ENCODE measurements at regions not wholly inside any gene's neighbourhood (a gene's known extent, or its start where the extent isn't known, plus 50 kb on each side); places are given as distances from the start of the nearest gene placed in this dataset.

GRCh38 chr6:81265106-81265505 lies 487.4 kb downstream of the TENT5A start:
- H4K5ac ChIP-seq (ENCODE audit: insufficient read length, low read depth, low read length): no peak overlapping the region
- no peak overlapping the region for H3K14ac ChIP-seq (ENCODE audit: insufficient read length)
- no peak overlapping the region for H2BK120ac ChIP-seq (replicated peaks; ENCODE audit: low read depth, low read length)
- H3K27ac ChIP-seq (ENCODE audit: low read depth, low read length): no peak overlapping the region
- H3K4me1 ChIP-seq (replicated peaks in 1 of 4; ENCODE audit: control insufficient read depth in 3 of 4, insufficient read depth in 4 of 4, low read length in 3 of 4): no peaks in the 10 kb centered on the region
- no peaks in the 10 kb centered on the region for H3K27me3 ChIP-seq (replicated peaks in 1 of 4; ENCODE audit: control insufficient read depth in 3 of 4, extremely low read depth in 1 of 4, insufficient read depth in 3 of 4, low read length in 3 of 4)
- H3K18ac ChIP-seq (ENCODE audit: extremely low read depth, low read length): no peak overlapping the region
- DNase-seq (ENCODE audit: low read depth in 1 of 2, low spot score in 2 of 2) (no peak), FAIRE-seq (no peak)
- no peaks in the 10 kb centered on the region for H3K23me2 ChIP-seq (ENCODE audit: low read depth, low read length)
- WGBS, 2 experiments (ENCODE audit: extremely low coverage in 1 of 2, insufficient coverage in 1 of 2, insufficient read length in 1 of 2, insufficient replicate concordance in 2 of 2, low coverage in 1 of 2, low lambda C conversion rate in 2 of 2, missing lambda C conversion rate in 1 of 2): 95% methylated on average over 4 of the region's 4 CpGs; no CpG with 5 or more reads in 1 of the 2 experiments
- no peaks in the 10 kb centered on the region; a peak in 1 of 4 replicates for H3K9me3 ChIP-seq (ENCODE audit: insufficient read depth in 2 of 2, low read depth in 1 of 2, low read length in 1 of 2)
- H2BK5ac ChIP-seq (ENCODE audit: low read depth, low read length): no peak overlapping the region
- CTCF ChIA-PET (ENCODE audit: partially characterized antibody): no interaction called here
- no peaks in the 10 kb centered on the region for H3K79me2 ChIP-seq (ENCODE audit: control insufficient read depth in 1 of 2, insufficient read depth in 2 of 2, low read length in 2 of 2)
- no peak overlapping the region for H3K4me3 ChIP-seq (ENCODE audit: extremely low read depth in 1 of 4, insufficient read depth in 2 of 4, low read depth in 3 of 4, low read length in 4 of 4)
- no peak overlapping the region for H3K56ac ChIP-seq (replicated peaks; ENCODE audit: insufficient read length, low read depth, low read length)
- H4K91ac ChIP-seq (replicated peaks; ENCODE audit: insufficient read length, low read length): no peak overlapping the region
- no peaks in the 10 kb centered on the region for H3K79me1 ChIP-seq (ENCODE audit: low read depth, low read length)
- H3K36me3 ChIP-seq (ENCODE audit: control insufficient read depth in 2 of 4, insufficient read depth in 4 of 4, low read length in 3 of 4): no peaks in the 10 kb centered on the region
- H3K9ac ChIP-seq (replicated peaks in 1 of 4; ENCODE audit: extremely low read depth in 1 of 4, low read depth in 3 of 4, low read length in 3 of 4): no peak overlapping the region
- no peak overlapping the region for H2BK15ac ChIP-seq (ENCODE audit: low read length)
- H2AFZ ChIP-seq (ENCODE audit: low read length): no peak overlapping the region
- H3K4ac ChIP-seq (replicated peaks; ENCODE audit: insufficient read length, low read depth, low read length): no peak overlapping the region
- H4K8ac ChIP-seq (ENCODE audit: extremely low read depth, insufficient read depth, low read length): no peak overlapping the region
- POLR2A ChIA-PET (ENCODE audit: partially characterized antibody): no interaction called here
- H2AK5ac ChIP-seq (ENCODE audit: low read depth, low read length): no peak overlapping the region
- H2BK20ac ChIP-seq (ENCODE audit: low read length): no peak overlapping the region
- H2BK12ac ChIP-seq (ENCODE audit: low read depth, low read length): no peak overlapping the region
- no peaks in the 10 kb centered on the region for H4K20me1 ChIP-seq (replicated peaks in 1 of 2; ENCODE audit: control insufficient read depth in 1 of 2, insufficient read depth in 2 of 2, low read length in 2 of 2)
- H3K4me2 ChIP-seq (ENCODE audit: insufficient read depth in 1 of 2, low read depth in 2 of 2, low read length in 2 of 2): no peak overlapping the region
- no peak overlapping the region for H3K23ac ChIP-seq (ENCODE audit: insufficient read length)
- TF ChIP-seq CREB1 (IDR thresholded peaks at IDR 0.05) (no peak), CBX5 (IDR thresholded peaks at IDR 0.05; ENCODE audit: low read depth, low read length) (no peak), RFX5 (IDR thresholded peaks at IDR 0.05; ENCODE audit: borderline replicate concordance, low read depth, low read length) (no peak), USF2 (IDR thresholded peaks at IDR 0.05; ENCODE audit: low read length) (no peak), POLR2AphosphoS5 (IDR thresholded peaks at IDR 0.05; ENCODE audit: low read depth, low read length) (no peak), RAD21 (IDR thresholded peaks at IDR 0.05 in 1 of 2, conservative IDR thresholded peaks at IDR 0.05 in 1 of 2; ENCODE audit: low read depth in 2 of 2, low read length in 2 of 2) (no peak), NANOG (IDR thresholded peaks at IDR 0.05; ENCODE audit: insufficient read depth, low read depth, low read length, poor library complexity, severe bottlenecking) (no peak), POU5F1 (IDR thresholded peaks at IDR 0.05; ENCODE audit: low read depth, low read length) (no peak), SP4 (IDR thresholded peaks at IDR 0.05; ENCODE audit: low read length) (no peak), MAFK (IDR thresholded peaks at IDR 0.05; ENCODE audit: low read depth, low read length) (no peak), ATF2 (IDR thresholded peaks at IDR 0.05; ENCODE audit: low read length) (no peak), SIRT6 (IDR thresholded peaks at IDR 0.05; ENCODE audit: low read length) (no peak), TAF7 (optimal IDR thresholded peaks at IDR 0.05; ENCODE audit: borderline replicate concordance, low read depth, low read length) (no peak)

All from H1 (cell line).